Fibroblast of the aortic adventitia (primary cell): ENCODE measurements at regions not wholly inside any gene's neighbourhood (a gene's known extent, or its start where the extent isn't known, plus 50 kb on each side); places are given as distances from the start of the nearest gene placed in this dataset.

Experiments used
- DNase-seq: peaks from one replicate; pipeline ENCODE4 v3.0.0-alpha.2; 2010; ENCODE audit warnings: low read depth
- H3K4me3 ChIP-seq: 2 replicates; pipeline ENCODE4 v1.5.1; 2011; ENCODE audit warnings: low read depth, mild to moderate bottlenecking, control low read depth, low read length, moderate library complexity
- TF ChIP-seq, protein P1 (sequence below): IDR thresholded peaks from 2 replicates; pipeline ENCODE4 v1.5.1; 2011; ENCODE audit warnings: mild to moderate bottlenecking, low read length, control low read depth, inconsistent platforms; ENCODE audit not compliant: insufficient read depth

DNA sequence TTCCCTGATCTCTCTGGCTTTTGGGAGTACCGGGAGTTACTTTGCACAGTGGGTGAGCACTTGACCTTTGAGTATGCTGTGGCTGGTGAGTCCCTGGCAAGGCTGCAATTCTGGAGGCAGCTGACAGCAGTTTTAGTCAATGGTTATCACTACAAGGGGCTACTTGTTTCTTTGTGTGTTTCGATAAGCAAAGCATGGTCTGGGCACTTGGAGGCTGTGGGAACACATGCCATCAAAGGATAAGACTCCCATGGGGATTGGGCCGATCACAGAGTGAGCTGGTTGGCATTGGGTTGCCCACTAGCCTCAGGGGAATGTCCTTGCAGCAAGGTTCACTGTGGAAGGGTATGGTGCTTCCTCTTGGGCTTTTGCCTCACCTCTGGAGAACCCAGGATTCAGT is 208.2 kb downstream of the SNX13 start:
- TF ChIP-seq, protein P1, sequence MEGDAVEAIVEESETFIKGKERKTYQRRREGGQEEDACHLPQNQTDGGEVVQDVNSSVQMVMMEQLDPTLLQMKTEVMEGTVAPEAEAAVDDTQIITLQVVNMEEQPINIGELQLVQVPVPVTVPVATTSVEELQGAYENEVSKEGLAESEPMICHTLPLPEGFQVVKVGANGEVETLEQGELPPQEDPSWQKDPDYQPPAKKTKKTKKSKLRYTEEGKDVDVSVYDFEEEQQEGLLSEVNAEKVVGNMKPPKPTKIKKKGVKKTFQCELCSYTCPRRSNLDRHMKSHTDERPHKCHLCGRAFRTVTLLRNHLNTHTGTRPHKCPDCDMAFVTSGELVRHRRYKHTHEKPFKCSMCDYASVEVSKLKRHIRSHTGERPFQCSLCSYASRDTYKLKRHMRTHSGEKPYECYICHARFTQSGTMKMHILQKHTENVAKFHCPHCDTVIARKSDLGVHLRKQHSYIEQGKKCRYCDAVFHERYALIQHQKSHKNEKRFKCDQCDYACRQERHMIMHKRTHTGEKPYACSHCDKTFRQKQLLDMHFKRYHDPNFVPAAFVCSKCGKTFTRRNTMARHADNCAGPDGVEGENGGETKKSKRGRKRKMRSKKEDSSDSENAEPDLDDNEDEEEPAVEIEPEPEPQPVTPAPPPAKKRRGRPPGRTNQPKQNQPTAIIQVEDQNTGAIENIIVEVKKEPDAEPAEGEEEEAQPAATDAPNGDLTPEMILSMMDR, result no peak
- no peak overlapping the region for H3K4me3 ChIP-seq
- no peak for DNase-seq
